NCI-H2227 treated with DMSO at 0.1 percent for 48 hours (cell line): ENCODE measurements at regions not wholly inside any gene's neighbourhood (a gene's known extent, or its start where the extent isn't known, plus 50 kb on each side); places are given as distances from the start of the nearest gene placed in this dataset.

Experiments
- DNase-seq: peaks from one replicate; lab custom pipeline; 2025; lab: John Stamatoyannopoulos, UW

GRCh38 chr12:41981758-41982157, 162.9 kb downstream of the GXYLT1 start:
- DNase-seq, result no peak

- no peak for DNase-seq
These were observed 163.7 kb downstream of the GXYLT1 start for GRCh38 chr12:41981013-41981412.

GRCh38 chr12:41980390-41980789, 164.3 kb downstream of the GXYLT1 start:
- no peak for DNase-seq

DNA sequence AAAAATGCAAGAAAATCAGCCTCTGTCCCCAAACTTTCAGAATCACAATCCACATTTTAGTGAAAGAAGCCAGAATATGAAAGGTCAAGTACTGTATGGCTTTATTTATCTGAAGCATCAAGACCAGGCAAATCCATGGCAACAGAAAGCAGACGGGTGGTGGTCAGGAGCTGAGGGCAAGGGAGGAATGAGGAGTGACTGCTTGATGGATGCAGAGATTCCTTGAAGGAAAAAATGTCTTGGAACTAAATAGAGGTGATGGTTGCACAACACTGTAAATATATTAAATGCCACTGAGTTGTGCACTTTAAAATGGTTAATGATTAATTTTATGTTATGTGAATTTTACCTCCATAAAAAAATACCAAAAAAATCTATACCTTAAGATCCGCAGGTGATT, 165.1 kb downstream of the GXYLT1 start:
- DNase-seq, result no peak

DNA sequence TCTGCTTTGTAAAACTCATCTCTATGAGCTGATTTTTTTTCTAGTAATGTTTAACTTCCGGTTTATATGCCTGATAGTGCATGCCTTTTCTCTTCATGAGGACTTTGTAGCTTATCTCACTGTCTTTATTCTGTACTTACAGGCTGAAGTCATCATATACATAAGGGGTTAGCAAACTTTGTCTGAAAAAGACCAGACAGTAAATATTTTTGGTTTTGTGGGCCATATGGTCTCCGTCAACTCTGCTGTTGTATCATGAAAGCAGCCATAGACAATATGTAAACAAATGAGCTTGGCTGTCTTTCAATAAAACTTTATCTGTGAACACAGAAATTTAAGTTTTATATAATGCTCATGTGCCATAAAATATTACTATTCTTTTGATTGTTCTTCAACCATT, 172.1 kb downstream of the GXYLT1 start:
- DNase-seq, result no peak

GRCh38 chr12:41972196-41972595, 172.5 kb downstream of the GXYLT1 start:
- no peak for DNase-seq

GRCh38 chr12:41970744-41971143, 173.9 kb downstream of the GXYLT1 start:
- no peak for DNase-seq

GRCh38 chr12:41968599-41968998, 176.1 kb downstream of the GXYLT1 start:
- no peak for DNase-seq

DNA sequence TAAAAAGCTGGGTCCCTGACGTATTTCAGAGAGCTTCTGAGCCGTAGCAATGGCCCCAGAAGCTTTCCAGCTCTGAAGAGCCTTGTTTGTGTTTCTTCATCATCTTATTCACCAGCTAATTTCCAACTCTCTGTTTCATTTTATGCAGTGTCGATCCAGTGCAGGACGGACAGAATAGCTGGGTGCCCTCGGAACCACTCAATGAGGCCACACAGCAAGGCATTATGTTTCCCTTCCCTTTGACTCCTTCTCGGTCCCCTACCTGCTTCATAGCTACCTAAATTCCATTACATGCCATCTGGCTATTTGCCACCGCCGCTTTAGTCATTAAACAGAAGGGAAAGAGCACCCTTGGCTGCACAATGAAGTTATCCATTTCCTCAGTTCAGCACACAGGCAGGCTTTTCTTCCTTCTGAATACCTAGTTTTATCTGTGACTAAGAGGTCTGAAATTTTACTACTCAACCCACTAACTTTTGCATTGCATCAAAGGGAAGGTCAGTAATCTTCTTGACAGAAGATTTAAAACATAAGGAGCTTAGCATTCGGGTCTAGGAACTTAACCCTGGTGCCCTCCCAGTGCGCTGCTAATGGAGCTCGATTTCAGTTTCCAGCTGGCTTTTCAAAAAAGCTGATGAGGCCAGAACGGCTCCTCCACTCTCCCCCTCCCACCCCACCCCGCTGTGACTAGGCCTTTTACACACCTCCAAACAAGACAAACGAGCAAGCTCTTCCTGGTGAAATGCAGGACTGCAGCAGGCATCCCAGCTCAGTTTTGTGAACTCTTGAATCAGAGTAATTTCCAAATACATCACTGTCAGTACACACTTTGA, 176.8 kb downstream of the GXYLT1 start:
- peak; percentile 52 for DNase-seq

- no peak for DNase-seq
These were observed 177.8 kb downstream of the GXYLT1 start for GRCh38 chr12:41966916-41967315.

GRCh38 chr12:41966001-41966400, 178.7 kb downstream of the GXYLT1 start:
- no peak for DNase-seq

- no peak for DNase-seq
These were observed 181.3 kb downstream of the GXYLT1 start for GRCh38 chr12:41963398-41963797.

DNA sequence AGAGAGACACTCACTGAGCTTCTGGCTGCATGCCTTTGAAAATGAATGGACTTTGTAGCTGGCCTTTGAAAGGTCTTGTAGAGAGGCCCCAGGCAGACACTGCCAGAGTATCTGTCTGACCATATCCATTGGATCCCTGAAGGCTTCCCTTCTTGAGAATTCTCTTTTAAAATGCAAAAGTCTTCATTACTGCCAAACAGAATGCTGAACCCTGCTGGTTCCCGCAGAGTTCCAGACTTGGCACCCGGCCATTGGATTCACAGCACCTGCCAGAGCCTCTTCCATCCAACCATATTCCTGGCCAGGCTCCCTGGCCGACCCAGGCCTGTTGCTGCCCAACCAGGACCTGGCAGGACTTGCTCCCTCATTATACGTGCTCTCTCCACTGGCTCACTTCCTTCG, 182.5 kb downstream of the GXYLT1 start:
- no peak for DNase-seq

DNA sequence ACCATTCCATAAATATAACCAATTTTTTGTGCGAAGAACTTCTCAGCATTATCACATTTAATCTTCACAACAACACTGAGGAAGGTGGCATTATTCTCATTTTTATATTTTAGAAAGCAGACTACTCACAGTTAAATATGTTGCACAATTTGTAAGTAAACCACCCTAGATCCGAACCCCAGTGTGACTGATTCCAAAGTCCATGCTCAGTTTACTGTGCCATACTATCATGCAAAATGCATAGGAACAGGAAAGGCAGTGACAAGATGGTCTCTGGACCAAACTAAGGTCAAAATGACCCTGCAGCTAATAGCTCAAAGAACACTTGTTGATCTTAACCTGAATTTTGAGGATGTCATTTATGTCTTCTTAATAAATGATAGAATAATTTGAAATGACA, 185.4 kb downstream of the GXYLT1 start:
- no peak for DNase-seq

DNA sequence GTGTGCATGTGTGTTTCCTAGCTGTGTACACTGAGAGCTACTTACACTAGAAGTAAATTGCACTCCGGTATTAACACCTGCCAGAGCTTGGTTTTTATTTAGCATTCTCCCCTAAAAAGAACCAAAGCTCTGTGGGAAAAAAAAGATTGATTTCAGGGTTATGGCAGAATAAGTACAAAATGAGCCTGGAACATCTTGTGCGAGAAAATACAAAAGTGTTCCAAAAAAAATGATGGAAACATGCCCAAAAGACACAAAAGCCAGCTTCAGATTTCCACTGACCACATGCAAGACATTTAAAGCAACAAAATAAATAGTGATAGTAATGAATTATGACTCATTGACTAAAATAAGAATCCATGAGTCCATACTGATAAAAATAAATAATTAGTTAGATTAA, 188.3 kb downstream of the GXYLT1 start:
- DNase-seq, result no peak

DNA sequence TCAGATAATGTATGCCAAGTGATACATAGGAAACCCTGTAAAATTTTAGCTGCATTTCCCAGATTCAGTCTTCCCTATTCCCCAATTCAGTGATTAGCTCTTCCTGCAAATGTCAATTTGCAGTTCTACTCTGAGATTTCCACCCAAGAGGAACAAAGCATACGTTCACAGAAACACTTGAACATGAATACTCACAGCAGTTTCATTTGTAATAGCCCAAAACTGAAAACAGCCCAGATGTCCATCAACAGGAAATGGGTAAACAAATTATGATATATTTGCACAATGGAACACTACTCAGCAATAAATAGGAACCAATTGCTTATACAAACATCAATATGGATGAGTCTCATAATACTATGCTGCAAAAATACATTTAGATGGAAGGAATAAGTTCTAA, 194.2 kb downstream of the GXYLT1 start:
- no peak for DNase-seq

GRCh38 chr12:41946106-41946505, 198.6 kb downstream of the GXYLT1 start:
- no peak for DNase-seq

- no peak for DNase-seq
These were observed 200.5 kb downstream of the GXYLT1 start for GRCh38 chr12:41944216-41944615.

DNA sequence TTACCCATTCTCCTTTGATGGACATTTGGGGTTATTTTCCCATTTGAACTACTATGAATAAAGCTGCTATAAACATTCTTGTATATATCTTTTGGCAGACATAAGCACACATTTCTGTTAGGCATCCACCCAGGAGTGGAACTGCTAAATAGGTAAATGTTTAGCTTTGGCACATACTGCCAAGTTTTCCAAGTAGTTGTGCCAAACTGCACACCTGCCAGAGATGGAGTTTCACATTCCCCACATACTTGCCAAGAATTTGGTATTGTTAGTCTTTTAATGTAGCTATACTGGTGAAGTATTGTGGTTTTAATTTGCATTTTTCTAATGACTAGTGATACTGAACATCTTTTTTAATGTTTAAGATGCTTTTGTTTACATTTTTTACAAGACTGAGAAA, 201.0 kb downstream of the GXYLT1 start:
- no peak for DNase-seq

DNA sequence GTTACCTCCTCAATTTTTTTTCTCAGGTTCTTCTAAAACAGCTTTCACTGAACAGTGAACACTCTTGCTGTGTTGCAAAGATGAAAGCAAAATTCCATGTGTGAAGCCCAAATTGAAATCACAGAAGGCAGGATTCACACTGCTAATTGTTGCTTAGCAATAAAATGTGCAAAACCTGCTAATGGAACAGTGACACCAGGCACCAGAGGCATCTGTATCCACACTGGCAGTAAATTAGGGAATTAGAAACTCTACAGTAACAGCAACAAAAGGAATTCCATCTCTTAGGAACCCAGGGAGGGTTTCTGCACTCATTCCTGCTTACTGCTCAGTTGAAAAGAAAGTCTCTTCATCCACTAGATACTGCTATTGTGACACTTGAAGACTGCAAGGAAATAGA, 202.3 kb downstream of the GXYLT1 start:
- DNase-seq, result no peak

- DNase-seq, result no peak
These were observed 203.6 kb downstream of the GXYLT1 start for GRCh38 chr12:41941079-41941478.

- DNase-seq, result no peak
These were observed 204.1 kb downstream of the GXYLT1 start for GRCh38 chr12:41940571-41940970.

GRCh38 chr12:41936333-41936732, 208.3 kb downstream of the GXYLT1 start:
- no peak for DNase-seq

DNA sequence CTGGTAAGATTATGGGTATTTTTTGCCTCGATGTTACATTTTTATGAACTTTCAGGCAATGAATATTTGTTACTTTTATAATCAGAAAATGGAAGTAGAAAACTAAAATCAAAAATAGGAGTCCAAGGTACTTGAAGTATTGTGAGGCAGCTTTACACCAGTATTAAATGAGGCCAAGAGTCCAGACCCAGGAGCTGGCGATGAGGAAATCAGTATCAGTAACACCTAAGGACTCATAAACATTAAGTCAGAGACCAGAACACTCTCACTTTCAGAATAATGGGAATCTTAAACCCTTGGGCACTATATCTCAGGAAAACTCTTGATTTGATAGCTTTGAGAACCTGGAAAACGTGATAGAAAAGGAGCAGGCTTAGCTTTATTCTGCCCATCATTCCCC, 208.8 kb downstream of the GXYLT1 start:
- no peak for DNase-seq
